Activated gamma-delta T cell treated with anti-CD3 and anti-CD28 coated beads, Interleukin-2, amount 50 U/mL, for 16 hours (primary cell): ENCODE measurements at regions not wholly inside any gene's neighbourhood (a gene's known extent, or its start where the extent isn't known, plus 50 kb on each side); places are given as distances from the start of the nearest gene placed in this dataset.

Experiments used
- DNase-seq: peaks from one replicate; pipeline ENCODE4 v3.0.0-alpha.2; 2020; ENCODE audit warnings: low read depth

GRCh38 chr6:104418125-104418524 is 441.6 kb downstream of the HACE1 start:
- no peak for DNase-seq

- DNase-seq: no peak
Observed at GRCh38 chr6:104414723-104415122, 445.0 kb downstream of the HACE1 start.

DNA sequence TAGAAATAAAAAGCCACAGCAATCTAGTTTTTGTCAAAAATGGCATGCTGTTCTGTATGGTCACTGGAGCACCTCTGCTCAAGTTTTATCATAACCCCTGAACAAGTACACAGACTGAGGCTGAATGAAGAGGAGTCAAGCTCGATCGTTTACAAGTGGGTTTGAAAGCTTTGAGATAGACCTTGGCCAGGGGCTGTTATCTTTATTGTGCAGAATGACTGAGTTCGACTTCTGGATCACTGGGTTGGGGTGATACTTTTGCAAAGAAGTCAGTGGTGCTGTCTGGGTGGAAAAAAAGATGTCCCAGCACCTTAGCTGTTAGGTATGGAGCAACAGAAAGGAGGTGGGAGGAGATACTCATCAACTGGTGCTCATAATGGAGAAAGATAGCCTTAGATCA is 446.0 kb downstream of the HACE1 start:
- no peak for DNase-seq

GRCh38 chr6:104411302-104411701 is 448.4 kb downstream of the HACE1 start:
- no peak for DNase-seq

- DNase-seq: no peak
Observed at GRCh38 chr6:104409913-104410312, 449.8 kb downstream of the HACE1 start.

DNA sequence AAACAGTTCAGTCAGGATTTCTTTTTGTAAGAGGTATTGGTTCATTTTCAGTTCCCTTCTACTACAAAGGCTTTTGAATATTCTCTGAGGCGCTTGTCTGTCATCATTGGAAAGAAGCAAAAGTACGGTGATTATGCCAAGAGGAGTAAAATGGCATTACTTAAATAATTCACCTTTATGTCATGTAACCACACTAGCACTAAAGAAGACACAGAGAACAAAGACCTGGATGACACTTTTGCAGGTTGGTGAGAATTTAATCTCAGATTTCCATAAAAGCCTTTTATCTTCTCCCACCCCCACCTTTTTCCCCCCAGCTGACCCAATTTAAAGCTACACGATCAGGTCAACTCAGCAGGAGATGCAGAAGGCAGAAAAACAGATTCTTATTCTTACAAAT is 451.8 kb downstream of the HACE1 start:
- no peak for DNase-seq

- DNase-seq: no peak
Observed at GRCh38 chr6:104404377-104404776, 455.3 kb downstream of the HACE1 start.

DNA sequence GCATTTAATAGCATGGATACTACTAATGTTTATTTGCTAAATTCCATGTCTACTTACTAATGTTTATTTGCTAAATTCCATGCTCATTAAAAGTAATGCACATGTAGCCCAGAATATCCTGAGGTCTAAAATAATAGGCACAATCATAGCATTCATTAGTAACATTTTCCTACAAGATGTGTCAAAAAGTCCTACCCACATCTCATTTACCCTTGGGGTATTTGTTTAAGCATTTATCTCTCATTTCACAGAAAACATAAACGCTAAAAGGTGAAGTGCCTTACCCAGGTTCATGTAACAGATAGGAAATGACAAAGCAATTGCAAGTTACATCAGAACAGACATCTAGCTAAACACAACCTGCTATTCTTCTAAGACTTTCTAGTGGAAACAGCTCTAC is 457.1 kb downstream of the HACE1 start:
- DNase-seq: no peak

DNA sequence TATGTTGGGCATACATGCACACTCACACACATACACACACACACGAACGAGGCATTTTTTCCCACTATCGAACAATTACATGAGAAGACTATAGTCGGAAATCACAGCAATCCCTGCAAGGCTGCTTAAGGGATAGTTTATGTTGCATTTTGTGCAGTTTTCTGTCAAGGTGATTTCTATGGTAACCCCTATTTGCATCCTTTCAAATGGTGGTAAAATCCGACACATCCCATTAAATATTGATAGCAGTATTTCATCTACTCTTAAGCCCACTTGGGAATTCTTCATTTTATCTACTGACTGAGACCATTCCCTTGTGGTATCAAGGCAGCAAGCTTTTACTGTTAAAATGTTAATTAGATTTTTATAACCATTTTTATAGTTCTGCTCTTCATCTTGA is 457.8 kb downstream of the HACE1 start:
- no peak for DNase-seq

GRCh38 chr6:104400844-104401243 is 458.9 kb downstream of the HACE1 start:
- DNase-seq: no peak

DNA sequence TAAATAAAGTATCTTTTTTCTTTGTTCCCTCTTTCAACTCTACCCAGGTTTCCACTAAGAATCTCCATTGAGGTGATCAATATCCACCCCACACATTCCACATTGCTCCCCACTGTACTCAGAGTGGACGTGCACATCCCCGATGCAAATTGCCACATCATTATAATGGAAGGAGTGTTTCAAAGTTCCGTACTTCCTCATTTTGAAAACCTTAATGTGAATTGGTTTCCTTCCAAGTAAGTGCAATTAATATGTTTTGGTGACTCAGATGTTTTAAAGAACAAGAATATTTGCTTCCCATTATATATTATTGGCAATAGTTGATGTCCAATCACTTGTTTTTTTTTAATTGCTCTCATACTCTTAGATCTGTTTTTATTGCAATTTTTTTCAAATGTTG is 463.6 kb downstream of the HACE1 start:
- DNase-seq: no peak

GRCh38 chr6:104381907-104382306 is 477.8 kb downstream of the HACE1 start:
- DNase-seq: no peak

- no peak for DNase-seq
Observed at GRCh38 chr6:104365451-104366234, 494.1 kb downstream of the HACE1 start.

DNA sequence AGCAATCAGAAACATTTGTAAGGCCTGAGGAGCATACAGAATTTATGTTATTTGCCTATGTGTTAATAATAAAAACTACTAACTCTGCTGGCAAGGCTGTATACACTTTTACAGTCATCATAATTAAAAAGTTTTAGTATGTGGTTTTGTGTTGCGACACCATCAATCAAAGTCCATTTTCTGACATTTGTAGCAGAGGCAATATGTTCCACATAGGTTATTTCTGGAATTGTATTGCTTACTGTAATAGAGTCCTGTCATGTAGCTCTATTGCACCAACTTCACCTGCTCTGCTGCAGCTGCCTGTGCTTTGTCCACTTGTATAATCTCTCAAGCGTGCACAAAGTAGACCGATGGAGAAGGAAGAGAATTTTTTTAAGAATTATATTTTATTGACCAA is 501.8 kb downstream of the HACE1 start:
- no peak for DNase-seq

DNA sequence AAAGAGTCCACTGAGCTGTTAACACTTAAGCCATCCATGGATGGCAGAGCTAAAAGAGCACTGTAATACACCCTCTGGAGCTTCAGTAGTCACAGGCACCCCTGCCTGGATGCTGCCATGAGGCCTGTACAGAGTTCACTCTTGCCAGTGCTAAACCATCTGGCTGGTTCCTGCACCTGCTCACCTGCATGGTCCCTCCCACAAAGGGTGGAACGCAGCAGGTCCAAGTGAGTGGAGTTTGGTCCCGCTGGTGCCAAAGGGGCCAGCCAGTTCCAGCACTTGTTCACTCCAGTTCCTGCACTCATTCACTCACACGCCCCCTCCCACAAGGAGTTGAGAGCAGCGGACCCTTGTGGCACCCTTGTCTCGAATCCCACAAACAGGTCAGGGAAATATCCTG is 503.5 kb downstream of the HACE1 start:
- DNase-seq: no peak

DNA sequence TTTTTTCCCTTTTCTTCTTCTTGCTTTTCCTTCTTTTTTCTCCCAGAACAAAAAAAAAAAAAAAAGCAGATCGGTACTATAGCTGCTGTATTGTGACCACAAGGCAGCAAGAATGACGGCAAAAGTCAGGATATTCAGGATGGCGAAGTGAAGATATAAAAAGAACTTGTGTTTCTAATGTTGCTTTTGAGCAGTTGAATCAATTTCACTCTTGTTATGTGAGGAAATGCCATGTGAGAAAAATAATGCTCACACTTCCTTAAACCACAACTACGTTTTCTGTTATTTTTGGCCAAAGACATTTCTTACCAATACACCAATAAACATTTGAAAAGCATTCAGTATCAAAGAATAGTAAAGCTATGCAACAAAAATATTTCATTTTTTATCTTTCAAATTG is 510.5 kb downstream of the HACE1 start:
- DNase-seq: no peak

DNA sequence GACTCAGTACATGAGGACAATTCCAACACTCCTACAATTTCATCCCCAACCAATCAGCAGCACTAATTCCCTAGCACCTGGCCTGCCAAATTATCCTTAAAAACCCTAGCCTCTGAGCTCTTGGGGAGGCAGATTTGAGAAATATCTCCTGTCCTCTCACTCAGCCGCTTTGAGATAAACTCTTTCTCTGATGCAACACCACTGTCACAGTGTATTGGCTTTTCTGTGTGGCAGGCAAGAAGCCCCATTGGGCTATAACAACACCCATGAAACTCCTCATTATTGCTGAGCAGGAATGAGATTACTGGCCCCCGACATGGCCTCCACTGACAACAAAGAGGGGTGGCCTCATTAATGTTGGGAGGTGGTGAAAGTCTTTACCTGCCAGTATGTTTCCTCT is 515.5 kb downstream of the HACE1 start:
- no peak for DNase-seq

DNA sequence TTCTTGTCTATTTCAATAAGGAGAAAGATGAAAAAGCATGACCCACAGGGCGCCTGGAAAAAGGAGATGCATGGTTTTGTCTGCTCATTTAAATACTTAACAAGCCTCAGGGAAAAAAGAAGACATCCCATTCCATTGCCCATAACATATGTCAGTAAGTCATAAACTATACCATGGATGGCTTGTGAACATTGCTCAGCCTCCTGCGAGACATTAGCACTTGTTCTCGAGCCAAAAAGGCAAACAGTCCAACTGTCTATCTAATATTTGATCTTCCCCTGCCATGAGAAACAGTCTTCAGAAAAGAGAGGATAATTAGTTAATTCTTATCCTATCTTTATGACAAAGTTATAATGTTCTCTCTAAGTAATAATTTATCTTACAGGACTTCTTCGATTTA is 527.4 kb downstream of the HACE1 start:
- no peak for DNase-seq

GRCh38 chr6:104326173-104327001 is 533.3 kb downstream of the HACE1 start:
- no peak for DNase-seq

DNA sequence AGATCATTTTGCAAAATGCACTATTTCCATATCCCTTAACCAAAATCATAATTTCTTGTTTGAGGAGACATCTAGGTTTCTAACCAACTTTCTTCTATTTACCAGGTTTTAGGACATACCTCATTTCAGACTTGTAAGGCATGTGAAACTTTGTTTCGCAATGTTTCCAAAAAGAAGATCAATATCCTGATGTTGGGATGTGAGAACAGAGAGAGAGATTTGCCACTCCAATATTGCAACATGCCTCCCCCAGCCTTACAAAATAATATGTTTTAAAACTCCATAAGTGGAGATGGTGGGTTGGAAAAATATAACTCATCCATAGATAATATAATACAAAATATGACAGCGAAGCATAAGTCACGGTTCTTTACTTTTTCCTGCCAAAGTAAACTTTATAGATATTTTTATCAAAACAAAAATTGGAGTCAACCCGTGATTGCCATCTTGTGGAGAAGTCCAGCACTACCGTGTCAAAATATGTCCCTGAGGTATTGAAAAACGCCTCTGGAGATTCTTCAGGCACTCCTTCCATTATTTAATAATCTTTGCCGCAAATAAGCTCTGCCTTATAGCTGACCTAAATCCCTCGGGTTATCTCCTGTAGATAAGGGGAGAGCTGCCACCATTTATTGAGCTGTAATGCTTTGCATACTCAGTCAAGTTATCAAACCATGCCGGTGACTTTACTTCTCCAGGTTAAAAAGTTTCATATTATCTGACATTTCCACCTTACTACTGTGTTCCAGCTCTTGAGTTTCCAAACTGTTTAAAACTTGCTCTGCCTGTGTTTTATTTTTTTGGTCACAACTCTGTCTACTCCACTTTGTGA is 534.2 kb downstream of the HACE1 start:
- DNase-seq: no peak

DNA sequence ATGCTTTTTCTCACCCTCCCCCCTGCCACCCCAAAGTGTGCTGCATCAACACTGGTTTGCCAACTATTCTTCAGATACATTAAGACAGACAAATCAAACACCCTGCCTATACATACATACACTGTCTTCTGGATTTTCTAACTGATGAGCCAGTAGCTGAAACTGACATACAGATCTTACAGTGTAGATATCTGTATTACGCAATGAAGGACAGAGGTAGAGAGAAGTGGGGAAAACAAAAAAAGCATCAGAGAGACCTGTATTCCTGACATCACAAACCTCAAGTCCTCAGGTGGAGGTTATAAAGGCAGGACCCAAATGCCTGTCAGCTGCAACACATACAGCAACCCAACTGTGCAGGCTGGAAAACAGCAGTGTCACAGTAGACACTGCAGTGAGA is 535.4 kb downstream of the HACE1 start:
- no peak for DNase-seq

- DNase-seq: no peak
Observed at GRCh38 chr6:104322841-104323240, 536.9 kb downstream of the HACE1 start.

- DNase-seq: no peak
Observed at GRCh38 chr6:104321301-104321700, 538.4 kb downstream of the HACE1 start.
